Stimulated activated CD8-positive, alpha-beta memory T cell treated with anti-CD3 and anti-CD28 coated beads, Interleukin-15, amount 100 ng/mL, for 4 hours (primary cell): ENCODE measurements at regions not wholly inside any gene's neighbourhood (a gene's known extent, or its start where the extent isn't known, plus 50 kb on each side); places are given as distances from the start of the nearest gene placed in this dataset.
"Not testable (repeated sequence)": the region's sequence is repeated elsewhere in the genome, so short reads cannot be mapped to it uniquely, and the experiment has no call there.

Source experiments
- DNase-seq, 2 donors: peaks; one replicate each; pipeline ENCODE4 v3.0.0-alpha.2; 2020; ENCODE audit warnings: low read depth in 2 of 2

GRCh38 chr21:35529171-35529863 is 480.2 kb upstream of the RUNX1 start:
- DNase-seq, result no peak

- no peak for DNase-seq
These were observed 479.3 kb upstream of the RUNX1 start for GRCh38 chr21:35528116-35529042.

GRCh38 chr21:35527358-35527757 is 478.3 kb upstream of the RUNX1 start:
- DNase-seq, result no peak

GRCh38 chr21:35525443-35525842 is 476.3 kb upstream of the RUNX1 start:
- no peak for DNase-seq

GRCh38 chr21:35521852-35522505 is 472.9 kb upstream of the RUNX1 start:
- no peak for DNase-seq

- DNase-seq, result no peak
These were observed 472.2 kb upstream of the RUNX1 start for GRCh38 chr21:35521293-35521692.

GRCh38 chr21:35520856-35521255 is 471.8 kb upstream of the RUNX1 start:
- DNase-seq, result no peak

- DNase-seq, result no peak
These were observed 471.2 kb upstream of the RUNX1 start for GRCh38 chr21:35520302-35520701.

GRCh38 chr21:35517865-35518264 is 468.8 kb upstream of the RUNX1 start:
- no peak for DNase-seq

- not testable (repeated sequence) for DNase-seq
These were observed 467.2 kb upstream of the RUNX1 start for GRCh38 chr21:35516292-35516691.

GRCh38 chr21:35512346-35512745 is 463.2 kb upstream of the RUNX1 start:
- no peak for DNase-seq

- DNase-seq, result no peak
These were observed 462.6 kb upstream of the RUNX1 start for GRCh38 chr21:35511696-35512162.

GRCh38 chr21:35510957-35511695 is 462.0 kb upstream of the RUNX1 start:
- no peak for DNase-seq

GRCh38 chr21:35510294-35510693 is 461.2 kb upstream of the RUNX1 start:
- no peak for DNase-seq

GRCh38 chr21:35509001-35509704 is 460.1 kb upstream of the RUNX1 start:
- no peak for DNase-seq

- no peak for DNase-seq
These were observed 459.2 kb upstream of the RUNX1 start for GRCh38 chr21:35508139-35508888.

GRCh38 chr21:35507181-35507759 is 458.2 kb upstream of the RUNX1 start:
- DNase-seq, result no peak

- no peak for DNase-seq
These were observed 457.7 kb upstream of the RUNX1 start for GRCh38 chr21:35506771-35507170.

GRCh38 chr21:35506352-35506751 is 457.2 kb upstream of the RUNX1 start:
- DNase-seq, result no peak

GRCh38 chr21:35504951-35505466 is 455.9 kb upstream of the RUNX1 start:
- no peak for DNase-seq
